ENCODE measurements at regions not wholly inside any gene's neighbourhood (a gene's known extent, or its start where the extent isn't known, plus 50 kb on each side); places are given as distances from the start of the nearest gene placed in this dataset.
"Not testable (repeated sequence)": the region's sequence is repeated elsewhere in the genome, so short reads cannot be mapped to it uniquely, and the experiment has no call there.

GRCh38 chr5:85458319-85458718, 1073.6 kb upstream of the EDIL3 start:
- no peak overlapping the region for H3K4me3 ChIP-seq (ENCODE audit: low read depth, low read length)
- H3K27me3 ChIP-seq (ENCODE audit: control insufficient read depth, insufficient read depth, low read length), result no peaks in the 10 kb centered on the region
- H3K9me3 ChIP-seq (ENCODE audit: control insufficient read depth, insufficient read depth, low read length), result no peaks in the 10 kb centered on the region
- H3K9ac ChIP-seq (ENCODE audit: low read depth, low read length), result no peak overlapping the region
- H3K27ac ChIP-seq (ENCODE audit: low read depth, low read length), result no peak overlapping the region
- no peaks in the 10 kb centered on the region for H3K4me1 ChIP-seq (ENCODE audit: control insufficient read depth, insufficient read depth, low read length)
- no peaks in the 10 kb centered on the region for H3K36me3 ChIP-seq (ENCODE audit: control insufficient read depth, insufficient read depth, low read length)

GRCh38 chr5:85462957-85463356, 1078.3 kb upstream of the EDIL3 start:
- Histone ChIP-seq H3K9ac (ENCODE audit: low read depth, low read length) (no peak overlapping the region), H3K4me3 (ENCODE audit: low read depth, low read length) (no peak overlapping the region), H3K36me3 (ENCODE audit: control insufficient read depth, insufficient read depth, low read length) (no peaks in the 10 kb centered on the region), H3K27me3 (ENCODE audit: control insufficient read depth, insufficient read depth, low read length) (no peaks in the 10 kb centered on the region), H3K9me3 (ENCODE audit: control insufficient read depth, insufficient read depth, low read length) (no peaks in the 10 kb centered on the region), H3K4me1 (ENCODE audit: control insufficient read depth, insufficient read depth, low read length) (no peaks in the 10 kb centered on the region), H3K27ac (ENCODE audit: low read depth, low read length) (no peak overlapping the region)

- H3K9ac ChIP-seq (ENCODE audit: low read depth, low read length), result no peak overlapping the region
- H3K27me3 ChIP-seq (ENCODE audit: control insufficient read depth, insufficient read depth, low read length), result no peaks in the 10 kb centered on the region
- no peak overlapping the region for H3K4me3 ChIP-seq (ENCODE audit: low read depth, low read length)
- H3K4me1 ChIP-seq (ENCODE audit: control insufficient read depth, insufficient read depth, low read length), result no peaks in the 10 kb centered on the region
- H3K27ac ChIP-seq (ENCODE audit: low read depth, low read length), result no peak overlapping the region
- no peaks in the 10 kb centered on the region for H3K36me3 ChIP-seq (ENCODE audit: control insufficient read depth, insufficient read depth, low read length)
- H3K9me3 ChIP-seq (ENCODE audit: control insufficient read depth, insufficient read depth, low read length), result no peaks in the 10 kb centered on the region; the same call in 1 of the 2 replicates
Measured at GRCh38 chr5:85466423-85466822, 1081.7 kb upstream of the EDIL3 start.

GRCh38 chr5:85472749-85473148, 1088.1 kb upstream of the EDIL3 start:
- Histone ChIP-seq H3K27me3 (ENCODE audit: control insufficient read depth, insufficient read depth, low read length) (no peaks in the 10 kb centered on the region), H3K9me3 (ENCODE audit: control insufficient read depth, insufficient read depth, low read length) (no peaks in the 10 kb centered on the region; the same call in 1 of the 2 replicates), H3K27ac (ENCODE audit: low read depth, low read length) (no peak overlapping the region), H3K9ac (ENCODE audit: low read depth, low read length) (no peak overlapping the region), H3K36me3 (ENCODE audit: control insufficient read depth, insufficient read depth, low read length) (no peaks in the 10 kb centered on the region), H3K4me1 (ENCODE audit: control insufficient read depth, insufficient read depth, low read length) (no peaks in the 10 kb centered on the region), H3K4me3 (ENCODE audit: low read depth, low read length) (no peak overlapping the region)

- H3K4me3 ChIP-seq (ENCODE audit: low read depth, low read length); H3K9me3 ChIP-seq (ENCODE audit: control insufficient read depth, insufficient read depth, low read length); H3K27me3 ChIP-seq (ENCODE audit: control insufficient read depth, insufficient read depth, low read length); H3K4me1 ChIP-seq (ENCODE audit: control insufficient read depth, insufficient read depth, low read length); H3K36me3 ChIP-seq (ENCODE audit: control insufficient read depth, insufficient read depth, low read length); H3K9ac ChIP-seq (ENCODE audit: low read depth, low read length); H3K27ac ChIP-seq (ENCODE audit: low read depth, low read length): not testable (repeated sequence)
Measured at GRCh38 chr5:85475151-85475550, 1090.5 kb upstream of the EDIL3 start.

GRCh38 chr5:85476617-85477016, 1091.9 kb upstream of the EDIL3 start:
- no peak overlapping the region for H3K4me3 ChIP-seq (ENCODE audit: low read depth, low read length)
- no peaks in the 10 kb centered on the region for H3K27me3 ChIP-seq (ENCODE audit: control insufficient read depth, insufficient read depth, low read length)
- no peak overlapping the region for H3K27ac ChIP-seq (ENCODE audit: low read depth, low read length)
- H3K9me3 ChIP-seq (ENCODE audit: control insufficient read depth, insufficient read depth, low read length), result no peaks in the 10 kb centered on the region
- H3K4me1 ChIP-seq (ENCODE audit: control insufficient read depth, insufficient read depth, low read length), result no peaks in the 10 kb centered on the region
- no peak overlapping the region for H3K9ac ChIP-seq (ENCODE audit: low read depth, low read length)
- no peaks in the 10 kb centered on the region for H3K36me3 ChIP-seq (ENCODE audit: control insufficient read depth, insufficient read depth, low read length)

GRCh38 chr5:85479849-85480248, 1095.2 kb upstream of the EDIL3 start:
- no peaks in the 10 kb centered on the region for H3K27me3 ChIP-seq (ENCODE audit: control insufficient read depth, insufficient read depth, low read length)
- no peak overlapping the region for H3K9ac ChIP-seq (ENCODE audit: low read depth, low read length)
- no peaks in the 10 kb centered on the region for H3K4me1 ChIP-seq (ENCODE audit: control insufficient read depth, insufficient read depth, low read length)
- no peak overlapping the region for H3K4me3 ChIP-seq (ENCODE audit: low read depth, low read length)
- peaks cover 23% of the 10 kb centered on the region for H3K9me3 ChIP-seq (ENCODE audit: control insufficient read depth, insufficient read depth, low read length)
- H3K36me3 ChIP-seq (ENCODE audit: control insufficient read depth, insufficient read depth, low read length), result no peaks in the 10 kb centered on the region
- no peak overlapping the region for H3K27ac ChIP-seq (ENCODE audit: low read depth, low read length)

- no peak overlapping the region for H3K9ac ChIP-seq (ENCODE audit: low read depth, low read length)
- H3K36me3 ChIP-seq (ENCODE audit: control insufficient read depth, insufficient read depth, low read length), result no peaks in the 10 kb centered on the region
- peaks cover 44% of the 10 kb centered on the region for H3K9me3 ChIP-seq (ENCODE audit: control insufficient read depth, insufficient read depth, low read length)
- H3K27ac ChIP-seq (ENCODE audit: low read depth, low read length), result no peak overlapping the region
- no peaks in the 10 kb centered on the region for H3K4me1 ChIP-seq (ENCODE audit: control insufficient read depth, insufficient read depth, low read length)
- H3K4me3 ChIP-seq (ENCODE audit: low read depth, low read length), result no peak overlapping the region
- H3K27me3 ChIP-seq (ENCODE audit: control insufficient read depth, insufficient read depth, low read length), result no peaks in the 10 kb centered on the region
Measured at GRCh38 chr5:85484982-85485574, 1100.4 kb upstream of the EDIL3 start.

GRCh38 chr5:85488295-85488694, 1103.6 kb upstream of the EDIL3 start:
- Histone ChIP-seq H3K4me1 (ENCODE audit: control insufficient read depth, insufficient read depth, low read length) (no peaks in the 10 kb centered on the region), H3K27me3 (ENCODE audit: control insufficient read depth, insufficient read depth, low read length) (no peaks in the 10 kb centered on the region), H3K27ac (ENCODE audit: low read depth, low read length) (no peak overlapping the region), H3K9me3 (ENCODE audit: control insufficient read depth, insufficient read depth, low read length) (peaks cover 35% of the 10 kb centered on the region), H3K4me3 (ENCODE audit: low read depth, low read length) (no peak overlapping the region), H3K36me3 (ENCODE audit: control insufficient read depth, insufficient read depth, low read length) (no peaks in the 10 kb centered on the region), H3K9ac (ENCODE audit: low read depth, low read length) (no peak overlapping the region)

GRCh38 chr5:85500869-85501268, 1116.2 kb upstream of the EDIL3 start:
- Histone ChIP-seq H3K4me1 (ENCODE audit: control insufficient read depth, insufficient read depth, low read length) (no peaks in the 10 kb centered on the region), H3K27ac (ENCODE audit: low read depth, low read length) (no peak overlapping the region), H3K9ac (ENCODE audit: low read depth, low read length) (no peak overlapping the region), H3K27me3 (ENCODE audit: control insufficient read depth, insufficient read depth, low read length) (no peaks in the 10 kb centered on the region), H3K36me3 (ENCODE audit: control insufficient read depth, insufficient read depth, low read length) (no peaks in the 10 kb centered on the region), H3K9me3 (ENCODE audit: control insufficient read depth, insufficient read depth, low read length) (no peaks in the 10 kb centered on the region), H3K4me3 (ENCODE audit: low read depth, low read length) (no peak overlapping the region)

GRCh38 chr5:85512896-85513295, 1104.8 kb upstream of the COX7C start:
- Histone ChIP-seq H3K9me3 (ENCODE audit: control insufficient read depth, insufficient read depth, low read length) (no peaks in the 10 kb centered on the region), H3K4me3 (ENCODE audit: low read depth, low read length) (no peak overlapping the region), H3K27ac (ENCODE audit: low read depth, low read length) (no peak overlapping the region), H3K9ac (ENCODE audit: low read depth, low read length) (no peak overlapping the region), H3K4me1 (ENCODE audit: control insufficient read depth, insufficient read depth, low read length) (no peaks in the 10 kb centered on the region), H3K36me3 (ENCODE audit: control insufficient read depth, insufficient read depth, low read length) (no peaks in the 10 kb centered on the region), H3K27me3 (ENCODE audit: control insufficient read depth, insufficient read depth, low read length) (no peaks in the 10 kb centered on the region)

GRCh38 chr5:85515588-85515987, 1102.2 kb upstream of the COX7C start:
- no peak overlapping the region for H3K9ac ChIP-seq (ENCODE audit: low read depth, low read length)

More at GRCh38 chr5:85515588-85515987, 1102.2 kb upstream of the COX7C start:
- Histone ChIP-seq H3K4me1 (ENCODE audit: control insufficient read depth, insufficient read depth, low read length) (no peaks in the 10 kb centered on the region), H3K9me3 (ENCODE audit: control insufficient read depth, insufficient read depth, low read length) (no peaks in the 10 kb centered on the region), H3K27me3 (ENCODE audit: control insufficient read depth, insufficient read depth, low read length) (no peaks in the 10 kb centered on the region), H3K36me3 (ENCODE audit: control insufficient read depth, insufficient read depth, low read length) (no peaks in the 10 kb centered on the region), H3K4me3 (ENCODE audit: low read depth, low read length) (no peak overlapping the region), H3K27ac (ENCODE audit: low read depth, low read length) (no peak overlapping the region)

Measured in HUES48 (cell line).